H1 (cell line): ENCODE measurements at regions not wholly inside any gene's neighbourhood (a gene's known extent, or its start where the extent isn't known, plus 50 kb on each side); places are given as distances from the start of the nearest gene placed in this dataset.

Experiments used
- CTCF ChIA-PET: fragments of 300-600 bp; sonication (Branson Sonifier 250); formaldehyde crosslinking; loops from one replicate; lab custom pipeline; 2021; ENCODE audit not compliant: partially characterized antibody; lab: Charles Lee
- POLR2A ChIA-PET: fragments of 300-600 bp; sonication (Branson Sonifier 250); formaldehyde crosslinking; loops from one replicate; lab custom pipeline; 2021; ENCODE audit warnings: inconsistent platforms; ENCODE audit not compliant: partially characterized antibody; lab: Charles Lee
- DNase-seq, 2 experiments: peaks; one replicate each; pipeline versions ENCODE4 v3.0.0 to v3.0.0-alpha.2; 2010 to 2022; ENCODE audit warnings: low spot score in 2 of 2, low read depth in 1 of 2, mixed read lengths in 1 of 2
- FAIRE-seq: peaks from 2 replicates; lab custom pipeline; 2011; peaks lifted over from hg19 to GRCh38; lab: Jason Lieb, UNC
- H2AFZ ChIP-seq: 2 replicates; pipeline ENCODE4 v1.8.1; 2012; ENCODE audit warnings: low read length, inconsistent platforms
- H2AK5ac ChIP-seq: 2 replicates; pipeline ENCODE4 v1.6.1; 2013; ENCODE audit warnings: low read depth, low read length
- H2BK120ac ChIP-seq: replicated peaks from 2 replicates; pipeline ENCODE3; 2013; ENCODE audit warnings: low read depth, low read length, inconsistent platforms
- H2BK12ac ChIP-seq: 2 replicates; pipeline ENCODE4 v1.6.1; 2013; ENCODE audit warnings: low read depth, low read length
- H2BK15ac ChIP-seq: 2 replicates; pipeline ENCODE4 v1.6.1; 2013; ENCODE audit warnings: low read length
- H2BK20ac ChIP-seq: 2 replicates; pipeline ENCODE4 v1.6.1; 2013; ENCODE audit warnings: low read length
- H2BK5ac ChIP-seq: 2 replicates; pipeline ENCODE4 v1.6.1; 2013; ENCODE audit warnings: low read depth, low read length
- H3K14ac ChIP-seq: 2 replicates; pipeline ENCODE4 v1.6.1; 2013; ENCODE audit warnings: inconsistent platforms; ENCODE audit not compliant: insufficient read length
- H3K18ac ChIP-seq: 2 replicates; pipeline ENCODE4 v1.6.1; 2013; ENCODE audit warnings: low read length; ENCODE audit errors: extremely low read depth
- H3K23ac ChIP-seq: 2 replicates; pipeline ENCODE4 v1.6.1; 2013; ENCODE audit warnings: inconsistent platforms; ENCODE audit not compliant: insufficient read length
- H3K23me2 ChIP-seq: 2 replicates; pipeline ENCODE4 v1.6.1; 2013; ENCODE audit warnings: low read depth, low read length
- H3K27ac ChIP-seq: 2 replicates; pipeline ENCODE4 v1.6.1; 2011; ENCODE audit warnings: low read depth, low read length, inconsistent platforms
- H3K27me3 ChIP-seq, 4 experiments: replicated peaks in 1 of 4; 1 replicate in 1 of 4; 2 replicates in 3 of 4; pipeline versions ENCODE4 v1.6.1 to v1.8.1; 2011 to 2013; ENCODE audit warnings: low read length in 3 of 4, mild to moderate bottlenecking in 3 of 4, inconsistent platforms in 2 of 4, mixed read lengths in 2 of 4, moderate library complexity in 1 of 4; ENCODE audit not compliant: control insufficient read depth in 3 of 4, insufficient read depth in 3 of 4; ENCODE audit errors: extremely low read depth in 1 of 4
- H3K36me3 ChIP-seq, 4 experiments: 2 replicates each; pipeline versions ENCODE4 v1.6.1 to v1.8.1; 2011 to 2013; ENCODE audit warnings: mild to moderate bottlenecking in 4 of 4, low read length in 3 of 4, moderate library complexity in 2 of 4, control low read depth in 1 of 4, inconsistent platforms in 1 of 4; ENCODE audit not compliant: insufficient read depth in 4 of 4, control insufficient read depth in 2 of 4
- H3K4ac ChIP-seq: replicated peaks from 2 replicates; pipeline ENCODE3; 2013; ENCODE audit warnings: low read length, low read depth, mixed read lengths, inconsistent platforms; ENCODE audit not compliant: insufficient read length
- H3K4me1 ChIP-seq, 4 experiments: replicated peaks in 1 of 4; 1 replicate in 1 of 4; 2 replicates in 3 of 4; pipeline versions ENCODE4 v1.6.1 to v1.8.1; 2011 to 2013; ENCODE audit warnings: low read length in 3 of 4, inconsistent platforms in 2 of 4, mixed read lengths in 1 of 4; ENCODE audit not compliant: insufficient read depth in 4 of 4, control insufficient read depth in 3 of 4
- H3K4me2 ChIP-seq, 2 experiments: 2 replicates each; pipeline versions ENCODE4 v1.6.1 to v1.8.1; 2011 to 2013; ENCODE audit warnings: low read depth in 2 of 2, low read length in 2 of 2, control low read depth in 1 of 2, inconsistent platforms in 1 of 2, mild to moderate bottlenecking in 1 of 2; ENCODE audit not compliant: insufficient read depth in 1 of 2
- H3K4me3 ChIP-seq, 4 experiments: fragments of 200-600, 300-600 bp in 1 of 4; sonication (generic), shearing (Covaris generic), sonication (Bioruptor Twin) in 1 of 4; 2 replicates each; pipeline versions ENCODE4 v1.5.1 to v1.8.1; 2011 to 2016; ENCODE audit warnings: low read length in 4 of 4, low read depth in 3 of 4, control low read depth in 2 of 4, inconsistent platforms in 2 of 4, mild to moderate bottlenecking in 2 of 4, mixed read lengths in 1 of 4, moderate library complexity in 1 of 4; ENCODE audit not compliant: insufficient read depth in 2 of 4; ENCODE audit errors: extremely low read depth in 1 of 4
- H3K56ac ChIP-seq: replicated peaks from 2 replicates; pipeline ENCODE3; 2013; ENCODE audit warnings: low read depth, mild to moderate bottlenecking, mixed read lengths, low read length, inconsistent platforms; ENCODE audit not compliant: insufficient read length
- H3K79me1 ChIP-seq: 2 replicates; pipeline ENCODE4 v1.6.1; 2013; ENCODE audit warnings: low read depth, low read length, control low read depth
- H3K79me2 ChIP-seq, 2 experiments: 2 replicates each; pipeline versions ENCODE4 v1.6.1 to v1.8.1; 2012 to 2013; ENCODE audit warnings: low read length in 2 of 2, mild to moderate bottlenecking in 2 of 2, inconsistent platforms in 1 of 2; ENCODE audit not compliant: insufficient read depth in 2 of 2, control insufficient read depth in 1 of 2
- H3K9ac ChIP-seq, 4 experiments: replicated peaks in 1 of 4; 1 replicate in 1 of 4; 2 replicates in 3 of 4; pipeline versions ENCODE4 v1.6.1 to v1.8.1; 2011 to 2013; ENCODE audit warnings: low read depth in 3 of 4, low read length in 3 of 4, control low read depth in 2 of 4, mild to moderate bottlenecking in 2 of 4, moderate library complexity in 2 of 4, inconsistent platforms in 1 of 4; ENCODE audit errors: extremely low read depth in 1 of 4
- H3K9me3 ChIP-seq, 2 experiments: 2 replicates each; pipeline versions ENCODE4 v1.6.1 to v1.8.1; 2012 to 2013; ENCODE audit warnings: mild to moderate bottlenecking in 2 of 2, moderate library complexity in 2 of 2, control low read depth in 1 of 2, inconsistent platforms in 1 of 2, low read depth in 1 of 2, low read length in 1 of 2, mixed read lengths in 1 of 2; ENCODE audit not compliant: insufficient read depth in 2 of 2
- H4K20me1 ChIP-seq, 2 experiments: replicated peaks in 1 of 2; 2 replicates each; pipeline versions ENCODE3 to v1.8.1; 2011 to 2013; ENCODE audit warnings: inconsistent platforms in 2 of 2, low read length in 2 of 2, mild to moderate bottlenecking in 1 of 2; ENCODE audit not compliant: insufficient read depth in 2 of 2, control insufficient read depth in 1 of 2
- H4K5ac ChIP-seq: 2 replicates; pipeline ENCODE4 v1.6.1; 2013; ENCODE audit warnings: low read length, low read depth, mixed read lengths, inconsistent platforms; ENCODE audit not compliant: insufficient read length
- H4K8ac ChIP-seq: 2 replicates; pipeline ENCODE4 v1.8.0; 2013; ENCODE audit warnings: mild to moderate bottlenecking, moderate library complexity, low read length, inconsistent platforms; ENCODE audit not compliant: insufficient read depth; ENCODE audit errors: extremely low read depth
- H4K91ac ChIP-seq: replicated peaks from 2 replicates; pipeline ENCODE3; 2013; ENCODE audit warnings: low read length, mixed read lengths, inconsistent platforms; ENCODE audit not compliant: insufficient read length
- CHD2 ChIP-seq: IDR thresholded peaks from 2 replicates; pipeline ENCODE4 v1.6.1; 2012; ENCODE audit warnings: low read length, improper control_type of control experiment
- KDM4A ChIP-seq: IDR thresholded peaks from one replicate; pipeline ENCODE4 v1.7.1; 2012; ENCODE audit warnings: low read depth, mild to moderate bottlenecking, moderate library complexity, low read length, inconsistent platforms; ENCODE audit not compliant: severe bottlenecking
- POU5F1 ChIP-seq: IDR thresholded peaks from 2 replicates; pipeline ENCODE4 v1.6.1; 2011; ENCODE audit warnings: low read depth, mild to moderate bottlenecking, low read length, moderate library complexity
- SIRT6 ChIP-seq: IDR thresholded peaks from one replicate; pipeline ENCODE4 v1.7.1; 2012; ENCODE audit warnings: low read length, inconsistent platforms
- SP1 ChIP-seq: IDR thresholded peaks from 2 replicates; pipeline ENCODE4 v1.6.1; 2011; ENCODE audit warnings: low read depth, low read length
- ZNF274 ChIP-seq: IDR thresholded peaks from 2 replicates; pipeline ENCODE4 v1.7.0; 2012; ENCODE audit warnings: low read length, borderline replicate concordance; ENCODE audit errors: extremely low read depth
- WGBS, 2 experiments: shearing (Covaris generic) in 1 of 2; methylation state at CpG; one replicate each; pipeline versions ENCODE4 v1.1.6 to v1.1.7; 2013 to 2015; ENCODE audit warnings: low lambda C conversion rate in 2 of 2, mixed read lengths in 2 of 2, inconsistent platforms in 1 of 2, low coverage in 1 of 2, missing lambda C conversion rate in 1 of 2; ENCODE audit not compliant: insufficient replicate concordance in 2 of 2, insufficient coverage in 1 of 2, insufficient read length in 1 of 2; ENCODE audit errors: extremely low coverage in 1 of 2, missing lambda C conversion rate in 1 of 2; 5-methylcytosine and 5-hydroxymethylcytosine counted together

- Histone ChIP-seq H3K27me3 (no peaks in the 10 kb centered on the region), H4K20me1 (no peaks in the 10 kb centered on the region), H3K4me2 (no peak overlapping the region), H3K79me2 (no peaks in the 10 kb centered on the region), H2AK5ac (no peak overlapping the region), H3K18ac (no peak overlapping the region), H3K79me1 (no peaks in the 10 kb centered on the region), H3K23ac (no peak overlapping the region), H3K9me3 (peaks cover 0 to 3% of the 10 kb centered on the region in 2 experiments; a peak in 2 of 4 replicates), H2AFZ (no peak overlapping the region), H4K8ac (no peak overlapping the region; the same call in 1 of the 2 replicates), H3K23me2 (peaks cover 2% of the 10 kb centered on the region; the same call in 1 of the 2 replicates), H2BK5ac (no peak overlapping the region), H3K14ac (no peak overlapping the region), H3K27ac (no peak overlapping the region), H2BK15ac (no peak overlapping the region), H2BK12ac (no peak overlapping the region), H3K4ac (no peak overlapping the region), H3K56ac (no peak overlapping the region), H4K91ac (no peak overlapping the region), H4K5ac (no peak overlapping the region), H2BK120ac (no peak overlapping the region), H3K9ac (no peak overlapping the region), H3K4me3 (no peak overlapping the region), H2BK20ac (no peak overlapping the region), H3K36me3 (no peaks in the 10 kb centered on the region), H3K4me1 (no peaks in the 10 kb centered on the region; a peak in 1 of 7 replicates)
- WGBS, 2 experiments: 89% methylated on average over 8 of the region's 11 CpGs; no CpG with 5 or more reads in 1 of the 2 experiments
- CTCF ChIA-PET: interaction anchor here (1.4 kb wide), 1 partner anchor 32 kb away, joined by 4 read pairs; no protein-coding TSS in a partner anchor
- DNase-seq (no peak), FAIRE-seq (no peak)
- POLR2A ChIA-PET: no interaction called here
- no peak for TF ChIP-seq CHD2
- TF ChIP-seq KDM4A: no peak
- TF ChIP-seq ZNF274: no peak
- TF ChIP-seq POU5F1: no peak
- no peak for TF ChIP-seq SP1
- no peak for TF ChIP-seq SIRT6
Observed at GRCh38 chr10:128465697-128466096, 339.5 kb upstream of the MKI67 start.
